Transverse colon (tissue), 4 donors: ENCODE measurements at regions not wholly inside any gene's neighbourhood (a gene's known extent, or its start where the extent isn't known, plus 50 kb on each side); places are given as distances from the start of the nearest gene placed in this dataset.

Experiments
- DNase-seq: peaks from one replicate; pipeline ENCODE4 v3.0.0-alpha.2; 2019
- H3K27ac ChIP-seq, 4 donors: fragments of 200-600 bp; sonication (generic); 2 replicates each; pipeline ENCODE4 v1.5.1; 2016 to 2018; ENCODE audit warnings: inconsistent platforms in 4 of 4
- H3K27me3 ChIP-seq: fragments of 200-600 bp; sonication (generic); 2 replicates; pipeline ENCODE4 v1.5.1; 2017; ENCODE audit warnings: inconsistent platforms
- H3K36me3 ChIP-seq, 4 donors: fragments of 200-600 bp; sonication (generic); 2 replicates each; pipeline ENCODE4 v1.5.1; 2017 to 2019; ENCODE audit warnings: inconsistent platforms in 4 of 4
- H3K4me1 ChIP-seq, 4 donors: fragments of 200-600 bp; sonication (generic); 2 replicates each; pipeline ENCODE4 v1.5.1; 2017 to 2020; ENCODE audit warnings: inconsistent platforms in 4 of 4
- H3K4me3 ChIP-seq, 4 donors: fragments of 200-600 bp; sonication (generic); 1 replicate in 1 of 4; 2 replicates in 3 of 4; pipeline versions ENCODE4 v1.5.1 to v1.6.1; 2017 to 2019; ENCODE audit warnings: inconsistent platforms in 4 of 4
- H3K9me3 ChIP-seq, 2 donors: fragments of 200-600 bp; sonication (generic); 2 replicates each; pipeline ENCODE4 v1.5.1; 2017 to 2019; ENCODE audit warnings: inconsistent platforms in 2 of 2
- EP300 ChIP-seq: sonication (generic); formaldehyde crosslinking; IDR thresholded peaks from one replicate; pipeline ENCODE4 v1.6.1; 2017; ENCODE audit warnings: antibody characterized with exemption, low read depth
- POLR2A ChIP-seq: fragments of 450-650 bp; IDR thresholded peaks from one replicate; pipeline ENCODE4 v1.6.1; 2016; ENCODE audit warnings: antibody characterized with exemption, mild to moderate bottlenecking, moderate library complexity
- POLR2AphosphoS5 ChIP-seq, 3 donors: sonication (generic); formaldehyde crosslinking; IDR thresholded peaks; one replicate each; pipeline ENCODE4 v1.6.1; 2016; ENCODE audit warnings: antibody characterized with exemption in 3 of 3
- WGBS, 2 donors: methylation state at CpG; one replicate each; pipeline ENCODE4 v1.1.5; 2018; ENCODE audit warnings: low coverage in 1 of 2; 5-methylcytosine and 5-hydroxymethylcytosine counted together
- in situ Hi-C, 4 donors: fragments of 200-750 bp; cut with MboI; loops; one replicate each; pipeline versions ENCODE4 v1.15.0 to v1.15.1; 2017; ENCODE audit warnings: low sequenced_read_pairs in 3 of 4, low pct_ligation_motif_present in 1 of 4, low pct_unique_long_range_greater_than_20kb in 1 of 4
- intact Hi-C: fragments of 100-400 bp; cut with DNase I; formaldehyde crosslinking; loops from one replicate; pipeline ENCODE4 v1.15.1; 2023; ENCODE audit warnings: low total_unique reads
- TF ChIP-seq, protein P1 (sequence below), 5 experiments: fragments of 200-600 bp in 3 of 5; fragments of 450-650 bp in 2 of 5; sonication (generic) in 3 of 5; IDR thresholded peaks; 1 replicate in 2 of 5; 2 replicates in 3 of 5; pipeline ENCODE4 v1.5.1; 2016 to 2017; ENCODE audit warnings: antibody characterized with exemption in 5 of 5, inconsistent platforms in 3 of 5, mild to moderate bottlenecking in 2 of 5, moderate library complexity in 1 of 5

DNA sequence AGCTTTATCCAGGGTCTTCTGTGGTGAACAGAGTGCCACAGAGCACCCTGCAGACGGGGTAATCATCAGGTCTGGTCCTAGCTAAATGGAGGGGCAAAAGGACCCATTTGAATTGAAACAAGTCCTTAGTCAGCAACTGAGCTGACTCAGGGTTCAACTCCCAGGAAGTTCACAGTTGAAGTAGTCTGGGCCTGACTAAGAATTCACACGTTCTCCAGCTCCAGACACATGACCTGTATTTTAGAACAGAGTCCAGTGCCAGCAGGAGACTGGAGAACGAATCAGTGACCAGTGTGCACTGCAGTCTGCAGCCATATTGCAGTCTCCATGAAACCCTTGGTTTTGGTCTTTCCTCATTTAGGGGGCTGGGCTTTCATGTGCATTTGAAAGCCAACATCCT is 85.2 kb downstream of the ELOVL4 start:
- WGBS, 2 donors: 50 to 78% methylated on average over 1 to 3 of the region's 3 CpGs
- Histone ChIP-seq H3K27ac (no peak overlapping the region), H3K27me3 (no peaks in the 10 kb centered on the region), H3K4me1 (no peaks in the 10 kb centered on the region), H3K4me3 (no peak overlapping the region), H3K9me3 (no peaks in the 10 kb centered on the region), H3K36me3 (no peaks in the 10 kb centered on the region)
- in situ Hi-C loops: no loop called here
- TF ChIP-seq POLR2A (no peak), EP300 (no peak), POLR2AphosphoS5 (IDR thresholded peaks at IDR 0.05) (no peak)
- TF ChIP-seq, protein P1, sequence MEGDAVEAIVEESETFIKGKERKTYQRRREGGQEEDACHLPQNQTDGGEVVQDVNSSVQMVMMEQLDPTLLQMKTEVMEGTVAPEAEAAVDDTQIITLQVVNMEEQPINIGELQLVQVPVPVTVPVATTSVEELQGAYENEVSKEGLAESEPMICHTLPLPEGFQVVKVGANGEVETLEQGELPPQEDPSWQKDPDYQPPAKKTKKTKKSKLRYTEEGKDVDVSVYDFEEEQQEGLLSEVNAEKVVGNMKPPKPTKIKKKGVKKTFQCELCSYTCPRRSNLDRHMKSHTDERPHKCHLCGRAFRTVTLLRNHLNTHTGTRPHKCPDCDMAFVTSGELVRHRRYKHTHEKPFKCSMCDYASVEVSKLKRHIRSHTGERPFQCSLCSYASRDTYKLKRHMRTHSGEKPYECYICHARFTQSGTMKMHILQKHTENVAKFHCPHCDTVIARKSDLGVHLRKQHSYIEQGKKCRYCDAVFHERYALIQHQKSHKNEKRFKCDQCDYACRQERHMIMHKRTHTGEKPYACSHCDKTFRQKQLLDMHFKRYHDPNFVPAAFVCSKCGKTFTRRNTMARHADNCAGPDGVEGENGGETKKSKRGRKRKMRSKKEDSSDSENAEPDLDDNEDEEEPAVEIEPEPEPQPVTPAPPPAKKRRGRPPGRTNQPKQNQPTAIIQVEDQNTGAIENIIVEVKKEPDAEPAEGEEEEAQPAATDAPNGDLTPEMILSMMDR (IDR thresholded peaks at IDR 0.05): no peak
- intact Hi-C loops: no loop called here
- DNase-seq: no peak

GRCh38 chr6:79861023-79861422 is 86.3 kb downstream of the ELOVL4 start:
- in situ Hi-C loops: no loop called here
- TF ChIP-seq, protein P1 (IDR thresholded peaks at IDR 0.05): no peak
- TF ChIP-seq EP300: no peak
- TF ChIP-seq POLR2AphosphoS5 (IDR thresholded peaks at IDR 0.05): no peak
- TF ChIP-seq POLR2A: no peak
- Histone ChIP-seq H3K27ac (no peak overlapping the region), H3K36me3 (no peaks in the 10 kb centered on the region), H3K4me3 (no peak overlapping the region), H3K27me3 (no peaks in the 10 kb centered on the region), H3K9me3 (no peaks in the 10 kb centered on the region), H3K4me1 (no peaks in the 10 kb centered on the region)
- intact Hi-C loops: no loop called here
- DNase-seq: no peak
- 55 to 77% methylated on average over 2 to 6 of the region's 7 CpGs for WGBS, 2 donors

DNA sequence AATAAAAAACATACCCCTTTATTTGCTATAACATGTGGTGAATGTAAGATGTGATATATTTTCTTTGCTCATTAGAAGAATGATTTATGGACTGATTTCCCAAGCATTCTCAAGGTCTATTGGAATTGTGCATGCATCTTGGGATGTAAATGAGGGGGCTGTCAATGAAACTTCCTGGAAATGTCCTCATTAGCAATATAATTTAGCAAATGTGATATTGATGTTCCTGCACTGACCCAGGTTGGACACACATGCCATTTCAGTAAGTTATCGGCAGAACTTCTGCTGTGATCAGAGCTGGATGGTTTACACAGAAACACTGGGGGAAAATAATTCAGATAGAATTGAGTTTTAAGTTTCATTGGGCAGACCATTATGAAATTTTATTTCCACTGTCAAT is 99.9 kb downstream of the ELOVL4 start:
- Histone ChIP-seq H3K27me3 (peaks cover 6% of the 10 kb centered on the region), H3K4me1 (no peaks in the 10 kb centered on the region), H3K27ac (no peak overlapping the region), H3K36me3 (no peaks in the 10 kb centered on the region), H3K9me3 (no peaks in the 10 kb centered on the region), H3K4me3 (no peak overlapping the region)
- no peak for DNase-seq
- in situ Hi-C loops: no loop called here
- intact Hi-C loops: no loop called here
- TF ChIP-seq, protein P1 (IDR thresholded peaks at IDR 0.05): no peak
- WGBS, 2 donors: 94% methylated on average over 1 of the region's 1 CpG; no CpG with 5 or more reads in 1 of the 2 donors

DNA sequence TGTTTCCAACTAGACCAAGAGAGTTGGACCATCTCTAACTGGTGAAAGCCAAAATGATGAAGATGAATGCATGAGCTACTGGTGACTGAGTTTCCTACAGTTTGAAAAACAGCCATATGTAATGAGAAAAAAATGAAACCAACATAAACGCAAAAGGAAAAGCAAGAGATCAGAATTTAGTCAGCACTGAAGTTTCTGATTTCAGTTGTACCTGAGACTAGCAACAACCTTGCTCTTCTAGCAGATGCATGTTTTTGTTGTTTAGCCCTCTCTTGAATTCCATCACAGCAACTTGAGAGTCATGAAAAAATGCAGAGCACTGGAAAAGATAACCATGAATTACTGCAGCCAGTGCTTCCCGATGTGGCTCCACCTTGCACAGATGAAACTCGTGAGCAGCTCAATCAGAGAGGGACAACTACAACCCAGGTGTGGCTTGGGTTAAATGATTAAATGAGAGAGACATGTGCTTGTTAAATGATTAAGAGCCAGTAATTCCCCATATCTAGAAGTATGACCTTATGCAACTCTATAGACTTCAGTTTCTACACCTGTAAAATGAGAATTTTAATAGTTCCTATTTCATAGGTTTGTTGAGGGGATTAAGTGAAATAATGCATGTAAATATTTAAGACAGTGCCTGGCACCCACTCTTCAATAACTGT is 104.8 kb downstream of the ELOVL4 start:
- no peak overlapping the region for H3K4me3 ChIP-seq
- no peaks in the 10 kb centered on the region for H3K4me1 ChIP-seq
- no peak for DNase-seq
- H3K27me3 ChIP-seq: peaks cover 6% of the 10 kb centered on the region
- no peak overlapping the region for H3K27ac ChIP-seq
- intact Hi-C loops (no loop called here), in situ Hi-C loops (no loop called here)
- WGBS, 2 donors: 62 to 65% methylated on average over 3 of the region's 3 CpGs
- TF ChIP-seq, protein P1 (IDR thresholded peaks at IDR 0.05): no peak
- no peak for TF ChIP-seq POLR2A
- TF ChIP-seq EP300: no peak
- no peak for TF ChIP-seq POLR2AphosphoS5 (IDR thresholded peaks at IDR 0.05)
- no peaks in the 10 kb centered on the region for H3K36me3 ChIP-seq
- H3K9me3 ChIP-seq: no peaks in the 10 kb centered on the region
